SK-N-SH (cell line): ENCODE measurements at regions not wholly inside any gene's neighbourhood (a gene's known extent, or its start where the extent isn't known, plus 50 kb on each side); places are given as distances from the start of the nearest gene placed in this dataset.

Experiments
- CTCF ChIP-seq: fragments of 200-600 bp; sonication (generic); IDR thresholded peaks from 2 replicates; pipeline ENCODE4 v1.6.1; 2017; ENCODE audit warnings: antibody characterized with exemption, mild to moderate bottlenecking, moderate library complexity
- RAD21 ChIP-seq: IDR thresholded peaks from 2 replicates; pipeline ENCODE4 v1.6.1; 2012; ENCODE audit warnings: mild to moderate bottlenecking, low read length
- TEAD4 ChIP-seq: IDR thresholded peaks from 2 replicates; pipeline ENCODE4 v1.4.0; 2012; ENCODE audit warnings: mild to moderate bottlenecking, borderline replicate concordance; ENCODE audit not compliant: insufficient read depth

- TF ChIP-seq CTCF (no peak), RAD21 (no peak), TEAD4 (no peak)
Measured at GRCh38 chr1:195876792-195877191, 731.4 kb downstream of the KCNT2 start.
